GM23248 (cell line): ENCODE measurements at regions not wholly inside any gene's neighbourhood (a gene's known extent, or its start where the extent isn't known, plus 50 kb on each side); places are given as distances from the start of the nearest gene placed in this dataset.

Experiments
- DNase-seq: peaks from one replicate; pipeline ENCODE4 v3.0.0-alpha.2; 2015
- H2AFZ ChIP-seq: fragments of 200-600 bp; sonication (generic); 2 replicates; pipeline ENCODE4 v1.6.1; 2016; ENCODE audit warnings: antibody characterized with exemption
- H3F3A ChIP-seq: fragments of 200-600 bp; sonication (generic); 2 replicates; pipeline ENCODE4 v1.6.1; 2016; ENCODE audit warnings: mild to moderate bottlenecking, antibody characterized with exemption, mixed run types; ENCODE audit not compliant: insufficient read depth
- H3K27ac ChIP-seq: fragments of 200-600 bp; sonication (generic); 2 replicates; pipeline ENCODE4 v1.5.1; 2016; ENCODE audit warnings: mild to moderate bottlenecking
- H3K27me3 ChIP-seq: fragments of 200-600 bp; sonication (generic); replicated peaks from 2 replicates; pipeline ENCODE4 v1.6.1; 2016; ENCODE audit warnings: mild to moderate bottlenecking; ENCODE audit not compliant: insufficient read depth
- H3K36me3 ChIP-seq: fragments of 200-600 bp; sonication (generic); 2 replicates; pipeline ENCODE4 v1.6.1; 2016; ENCODE audit warnings: low read depth, mild to moderate bottlenecking
- H3K4me1 ChIP-seq: fragments of 200-600 bp; sonication (generic); 2 replicates; pipeline ENCODE4 v1.6.1; 2016; ENCODE audit warnings: mild to moderate bottlenecking; ENCODE audit not compliant: insufficient read depth
- H3K4me2 ChIP-seq: fragments of 200-600 bp; sonication (generic); one replicate; pipeline ENCODE4 v1.6.1; 2016; ENCODE audit warnings: mild to moderate bottlenecking; ENCODE audit not compliant: unreplicated experiment
- H3K4me3 ChIP-seq: fragments of 200-600 bp; sonication (generic); 2 replicates; pipeline ENCODE4 v1.5.1; 2016; ENCODE audit warnings: mild to moderate bottlenecking
- H3K79me2 ChIP-seq: fragments of 200-600 bp; sonication (generic); 2 replicates; pipeline ENCODE4 v1.6.1; 2016; ENCODE audit warnings: mild to moderate bottlenecking; ENCODE audit not compliant: insufficient read depth
- H3K9ac ChIP-seq: fragments of 200-600 bp; sonication (generic); 2 replicates; pipeline ENCODE4 v1.6.1; 2016; ENCODE audit warnings: mild to moderate bottlenecking
- H3K9me2 ChIP-seq: fragments of 200-600 bp; sonication (generic); 2 replicates; pipeline ENCODE4 v1.6.1; 2016; ENCODE audit warnings: mixed run types, mild to moderate bottlenecking, moderate library complexity; ENCODE audit not compliant: insufficient read depth
- H3K9me3 ChIP-seq: fragments of 200-600 bp; sonication (generic); one replicate; pipeline ENCODE4 v1.6.1; 2017; ENCODE audit warnings: low read depth
- H4K20me1 ChIP-seq: fragments of 200-600 bp; sonication (generic); 2 replicates; pipeline ENCODE4 v1.6.0; 2016; ENCODE audit not compliant: insufficient read depth
- EZH2 ChIP-seq: fragments of 200-600 bp; sonication (generic); IDR thresholded peaks from 2 replicates; pipeline ENCODE4 v1.6.1; 2018; ENCODE audit warnings: antibody characterized with exemption, mild to moderate bottlenecking; ENCODE audit not compliant: insufficient read depth, poor library complexity, severe bottlenecking
- EZH2phosphoT487 ChIP-seq: fragments of 200-600 bp; sonication (generic); IDR thresholded peaks from 2 replicates; pipeline ENCODE4 v1.6.1; 2018; ENCODE audit warnings: antibody characterized with exemption, moderate library complexity, mild to moderate bottlenecking, low read depth; ENCODE audit not compliant: insufficient read depth
- WGBS, 2 experiments: methylation state at CpG; one replicate each; pipeline ENCODE4 v1.1.6; 2015 to 2017; ENCODE audit warnings: low lambda C conversion rate in 2 of 2, low coverage in 1 of 2; ENCODE audit errors: missing lambda C conversion rate in 2 of 2; 5-methylcytosine and 5-hydroxymethylcytosine counted together
- in situ Hi-C: fragments of 300-500 bp; cut with MboI; formaldehyde crosslinking; loops from 2 replicates; pipeline ENCODE4 v1.15.0; 2020

DNA sequence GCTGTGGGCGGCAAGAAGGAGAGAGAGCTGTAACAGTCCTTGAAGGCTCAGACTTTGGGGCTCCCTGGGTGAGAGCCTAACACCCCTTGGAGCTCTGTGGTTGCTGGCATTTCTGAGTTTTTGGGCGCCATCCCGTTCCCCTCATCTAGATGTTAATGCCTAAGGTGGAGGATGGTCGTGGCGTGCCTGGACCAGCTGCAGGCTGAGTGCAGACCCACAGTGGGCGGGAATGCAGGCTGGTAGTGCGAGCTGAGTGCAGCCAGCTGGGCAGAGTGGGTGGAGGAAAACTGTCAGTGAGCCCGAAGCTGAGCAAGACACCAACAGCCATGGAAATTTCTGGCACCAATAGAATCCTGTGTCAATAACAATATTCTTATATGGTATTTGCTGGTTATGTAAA is 403.0 kb downstream of the ANKRD7 start:
- H3K27me3 ChIP-seq = no peaks in the 10 kb centered on the region
- 24 to 27% methylated on average over 8 of the region's 8 CpGs for WGBS, 2 experiments
- H3K9me2 ChIP-seq = no peaks in the 10 kb centered on the region
- no peak overlapping the region for H3K4me2 ChIP-seq
- no peaks in the 10 kb centered on the region for H3K9me3 ChIP-seq
- TF ChIP-seq EZH2phosphoT487 (no peak), EZH2 (no peak)
- H3K4me1 ChIP-seq = no peaks in the 10 kb centered on the region
- H3F3A ChIP-seq = no peaks in the 10 kb centered on the region
- H4K20me1 ChIP-seq = no peaks in the 10 kb centered on the region
- H3K79me2 ChIP-seq = no peaks in the 10 kb centered on the region
- H3K4me3 ChIP-seq = no peak overlapping the region
- DNase-seq = no peak
- no peaks in the 10 kb centered on the region for H3K36me3 ChIP-seq
- in situ Hi-C loops = no loop called here
- H3K9ac ChIP-seq = no peak overlapping the region
- H3K27ac ChIP-seq = no peak overlapping the region
- no peak overlapping the region for H2AFZ ChIP-seq

DNA sequence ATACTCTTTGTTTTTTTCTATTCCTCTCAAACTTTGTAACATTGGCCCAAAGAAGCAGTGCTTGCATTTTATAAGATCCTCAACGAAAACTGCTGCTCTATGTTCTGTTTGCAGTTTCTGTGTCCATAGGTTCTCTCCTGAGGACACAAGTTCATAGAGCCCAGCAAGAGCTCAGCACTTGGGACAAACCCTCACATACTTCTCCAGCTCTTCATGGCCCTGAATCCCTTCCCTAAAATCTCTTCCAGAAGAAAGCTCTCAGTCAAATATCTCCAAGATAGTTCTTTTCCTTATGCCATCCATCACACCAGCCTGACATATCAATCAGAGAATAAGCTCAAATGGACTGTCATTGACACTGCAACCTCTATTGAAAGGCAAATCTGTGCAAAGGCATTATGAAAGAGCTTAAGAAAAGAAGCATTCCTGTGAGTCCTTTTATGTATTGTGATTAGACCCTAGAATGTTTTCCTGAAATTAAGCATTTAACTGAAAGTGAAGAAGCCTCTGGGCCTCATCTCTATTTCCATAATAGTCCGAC is 405.5 kb downstream of the ANKRD7 start:
- no peak overlapping the region for H3K27ac ChIP-seq
- H3K36me3 ChIP-seq = no peaks in the 10 kb centered on the region
- H4K20me1 ChIP-seq = no peaks in the 10 kb centered on the region
- in situ Hi-C loops = no loop called here
- H3K9me3 ChIP-seq = no peaks in the 10 kb centered on the region
- H3F3A ChIP-seq = no peaks in the 10 kb centered on the region
- no peak overlapping the region for H2AFZ ChIP-seq
- no peaks in the 10 kb centered on the region for H3K27me3 ChIP-seq
- H3K9ac ChIP-seq = no peak overlapping the region
- no peak overlapping the region for H3K4me2 ChIP-seq
- no peak overlapping the region for H3K4me3 ChIP-seq
- TF ChIP-seq EZH2phosphoT487 = no peak
- TF ChIP-seq EZH2 = no peak
- no peak for DNase-seq
- WGBS, 2 experiments = 0% methylated on average over 2 of the region's 2 CpGs
- no peaks in the 10 kb centered on the region for H3K4me1 ChIP-seq
- H3K9me2 ChIP-seq = no peaks in the 10 kb centered on the region
- no peaks in the 10 kb centered on the region for H3K79me2 ChIP-seq

DNA sequence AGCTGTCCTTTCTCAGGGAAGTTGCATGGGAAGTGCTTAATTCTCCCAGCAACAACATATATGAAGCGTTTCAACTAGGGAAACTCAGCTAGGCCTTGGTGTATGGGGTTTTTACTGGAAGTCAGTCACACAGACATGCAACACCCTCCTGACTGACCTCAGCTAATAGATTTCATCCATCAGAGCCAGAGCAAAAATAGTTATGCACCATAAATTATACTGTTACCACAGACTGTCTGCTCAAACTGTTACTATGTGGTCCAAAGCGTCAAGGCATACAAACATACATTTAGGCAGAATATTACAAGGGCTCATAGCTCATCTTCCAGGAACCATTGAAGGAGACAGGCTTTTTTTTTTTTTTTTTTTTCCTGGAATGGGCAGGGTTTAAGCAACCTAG is 417.9 kb downstream of the ANKRD7 start:
- Histone ChIP-seq H3K9me2 (no peaks in the 10 kb centered on the region), H3K4me2 (no peak overlapping the region), H2AFZ (no peak overlapping the region), H3K4me3 (no peak overlapping the region), H3F3A (no peaks in the 10 kb centered on the region), H4K20me1 (no peaks in the 10 kb centered on the region), H3K27ac (no peak overlapping the region), H3K36me3 (no peaks in the 10 kb centered on the region), H3K9ac (no peak overlapping the region), H3K9me3 (no peaks in the 10 kb centered on the region), H3K27me3 (no peaks in the 10 kb centered on the region), H3K4me1 (no peaks in the 10 kb centered on the region), H3K79me2 (no peaks in the 10 kb centered on the region)
- TF ChIP-seq EZH2 = no peak
- TF ChIP-seq EZH2phosphoT487 = no peak
- 10 to 18% methylated on average over 2 of the region's 2 CpGs for WGBS, 2 experiments
- DNase-seq = no peak
- in situ Hi-C loops = no loop called here

DNA sequence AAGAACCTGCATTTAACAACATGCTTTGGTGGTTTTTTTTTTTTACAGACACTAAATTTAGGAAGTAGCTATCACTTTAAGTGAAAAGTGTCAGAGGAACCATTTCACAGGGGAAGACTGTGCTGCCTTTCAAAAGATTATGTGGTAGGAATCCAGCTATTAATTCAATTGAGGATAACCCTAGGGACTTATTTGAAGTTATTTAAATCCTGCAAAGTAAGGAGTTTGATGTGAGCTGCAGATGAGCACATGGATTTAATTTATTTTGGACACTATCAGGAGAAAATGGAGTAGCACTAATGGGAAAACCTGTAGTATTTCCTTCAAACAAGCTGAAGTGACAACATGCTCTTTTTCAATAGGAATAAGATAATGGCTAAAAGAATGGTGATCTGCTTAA is 419.8 kb downstream of the ANKRD7 start:
- no peaks in the 10 kb centered on the region for H3K9me3 ChIP-seq
- H2AFZ ChIP-seq = no peak overlapping the region
- no peaks in the 10 kb centered on the region for H3K36me3 ChIP-seq
- H3F3A ChIP-seq = no peaks in the 10 kb centered on the region
- H3K9ac ChIP-seq = no peak overlapping the region
- no peak overlapping the region for H3K27ac ChIP-seq
- no peak overlapping the region for H3K4me2 ChIP-seq
- no peaks in the 10 kb centered on the region for H3K9me2 ChIP-seq
- H3K4me3 ChIP-seq = no peak overlapping the region
- no peaks in the 10 kb centered on the region for H3K27me3 ChIP-seq
- H4K20me1 ChIP-seq = no peaks in the 10 kb centered on the region
- TF ChIP-seq EZH2phosphoT487 (no peak), EZH2 (no peak)
- in situ Hi-C loops = no loop called here
- no peaks in the 10 kb centered on the region for H3K79me2 ChIP-seq
- no peak for DNase-seq
- no peaks in the 10 kb centered on the region for H3K4me1 ChIP-seq

DNA sequence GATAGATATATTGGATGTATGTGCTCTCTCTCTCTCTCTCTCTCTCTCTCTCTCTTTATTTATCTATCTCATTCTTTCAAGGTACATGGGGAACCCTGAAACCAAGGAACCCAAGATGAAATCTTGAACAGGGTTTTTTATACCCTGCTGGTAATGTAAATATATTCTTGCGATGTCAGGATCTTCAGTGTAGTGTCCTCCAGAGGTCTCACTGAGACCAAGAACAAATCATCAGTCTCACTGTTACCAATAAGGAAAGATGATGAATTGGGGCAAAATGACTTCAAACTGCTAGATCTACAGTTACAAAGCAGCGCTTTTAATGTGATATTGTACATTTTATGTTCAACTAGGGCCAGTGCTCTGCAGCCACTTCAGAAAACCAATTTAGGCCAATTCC is 423.5 kb downstream of the ANKRD7 start:
- WGBS, 2 experiments = 34 to 49% methylated on average over 2 of the region's 2 CpGs
- no peak for TF ChIP-seq EZH2phosphoT487
- TF ChIP-seq EZH2 = no peak
- no peaks in the 10 kb centered on the region for H3K27me3 ChIP-seq
- H3K4me1 ChIP-seq = no peaks in the 10 kb centered on the region
- H3K9me2 ChIP-seq = no peaks in the 10 kb centered on the region
- H4K20me1 ChIP-seq = no peaks in the 10 kb centered on the region
- DNase-seq = no peak
- H3K9me3 ChIP-seq = no peaks in the 10 kb centered on the region
- in situ Hi-C loops = no loop called here
- no peaks in the 10 kb centered on the region for H3K79me2 ChIP-seq
- H2AFZ ChIP-seq = no peak overlapping the region
- no peak overlapping the region for H3K4me3 ChIP-seq
- no peaks in the 10 kb centered on the region for H3F3A ChIP-seq
- no peak overlapping the region for H3K4me2 ChIP-seq
- H3K27ac ChIP-seq = no peak overlapping the region
- no peaks in the 10 kb centered on the region for H3K36me3 ChIP-seq
- no peak overlapping the region for H3K9ac ChIP-seq
